IMR-90 (cell line): ENCODE measurements at regions not wholly inside any gene's neighbourhood (a gene's known extent, or its start where the extent isn't known, plus 50 kb on each side); places are given as distances from the start of the nearest gene placed in this dataset. TPM values are rescaled to one million over a fixed set of nuclear protein-coding genes. Genes with fewer than 3 reads are reported as not detected.

Experiments used
- microRNA-seq, 2 experiments: library from miRNA; stranded (forward) in 1 of 2; unstranded in 1 of 2; fragments of 10-50 nt in 1 of 2; fragments of <30 nt in 1 of 2; gene quantifications in 1 of 2; microRNA quantifications in 1 of 2; one replicate each; pipeline versions ENCODE3 to v1.1.0; 2013 to 2020; ENCODE audit not compliant: insufficient read depth in 1 of 2, insufficient read length in 1 of 2, unreplicated experiment in 1 of 2
- small RNA-seq, 5 experiments: library from RNA; depleted of rRNA; stranded (forward); fragments of <200 nt; gene quantifications; one replicate each; pipeline ENCODE3, GENCODE V24; 2012

Small RNA genes lying in the stretch of these regions (microRNA-seq; reads per million reads assigned to microRNA genes)
- not detected for gene UBL5P3 (ENCODE audit: insufficient read depth, insufficient read length)

Small RNA genes lying in the stretch of these regions (small RNA-seq; reads per million reads assigned to genes)
- gene UBL5P3: 0 reads per million in 5 experiments
